A549 (cell line): ENCODE measurements at regions not wholly inside any gene's neighbourhood (a gene's known extent, or its start where the extent isn't known, plus 50 kb on each side); places are given as distances from the start of the nearest gene placed in this dataset.

ENCODE experiments used
- ATAC-seq, 2 experiments: fragments of 200-7000 bp in 1 of 2; fragments of >200 bp in 1 of 2; cut with Nextera tagmentation in 1 of 2; cut with Tn5 transposase in 1 of 2; 3 replicates each; pipeline versions ENCODE4 v1.8.0 to v1.9.1; 2018 to 2020; ENCODE audit warnings: mild to moderate bottlenecking in 1 of 2, moderate library complexity in 1 of 2
- CTCF ChIA-PET: fragments of 300-600 bp; sonication (Branson Sonifier 250); formaldehyde crosslinking; extraction: SDS; loops from one replicate; lab custom pipeline; 2021; ENCODE audit warnings: antibody characterized with exemption, inconsistent platforms; lab: Yijun Ruan, JAX
- POLR2A ChIA-PET: fragments of 350-600 bp; formaldehyde crosslinking; extraction: SDS; loops from one replicate; lab custom pipeline; 2021; ENCODE audit warnings: antibody characterized with exemption, inconsistent platforms; lab: Yijun Ruan, JAX
- DNase-seq, 2 experiments: peaks; one replicate each; pipeline versions ENCODE4 v3.0.0 to v3.0.0-alpha.2; 2011 to 2016; ENCODE audit warnings: low read depth in 1 of 2, low spot score in 1 of 2
- FAIRE-seq: peaks from 2 replicates; lab custom pipeline; 2011; peaks lifted over from hg19 to GRCh38; lab: Jason Lieb, UNC
- H3K27ac ChIP-seq, 2 experiments: fragments of >200 bp; sonication (Bioruptor Twin); formaldehyde crosslinking; 3 replicates each; pipeline ENCODE4 v1.5.1; 2016 to 2017
- H3K4me1 ChIP-seq: fragments of >200 bp; sonication (Bioruptor Twin); formaldehyde crosslinking; 3 replicates; pipeline ENCODE4 v1.6.1; 2016
- H3K4me2 ChIP-seq: fragments of >200 bp; sonication (Bioruptor Twin); formaldehyde crosslinking; 3 replicates; pipeline ENCODE4 v1.6.1; 2016
- H3K4me3 ChIP-seq: fragments of >200 bp; sonication (Bioruptor Twin); formaldehyde crosslinking; 3 replicates; pipeline ENCODE4 v1.5.1; 2016
- H3K9me3 ChIP-seq: fragments of >200 bp; sonication (Bioruptor Twin); formaldehyde crosslinking; 3 replicates; pipeline ENCODE4 v1.6.1; 2016
- CBX2 ChIP-seq: fragments of 200-600 bp; sonication (generic); IDR thresholded peaks from 2 replicates; pipeline ENCODE4 v1.6.1; 2016; ENCODE audit warnings: low read depth, mild to moderate bottlenecking, borderline replicate concordance
- CEBPB ChIP-seq, 2 experiments: fragments of >200 bp in 1 of 2; sonication (Bioruptor Twin) in 1 of 2; formaldehyde crosslinking in 1 of 2; IDR thresholded peaks; 2 replicates each; pipeline ENCODE4 v1.6.1; 2012 to 2016
- EHF ChIP-seq: fragments of 250-450 bp; sonication (Bioruptor Pico); IDR thresholded peaks from 2 replicates; pipeline ENCODE4 v1.5.0; 2020; ENCODE audit warnings: mild to moderate bottlenecking
- HOXA7 ChIP-seq: fragments of 250-450 bp; sonication (Bioruptor Pico); IDR thresholded peaks from 2 replicates; pipeline ENCODE4 v1.5.0; 2020; ENCODE audit warnings: mild to moderate bottlenecking, moderate library complexity
- HOXB5 ChIP-seq: fragments of 250-450 bp; sonication (Bioruptor Pico); IDR thresholded peaks from 2 replicates; pipeline ENCODE4 v1.5.0; 2020; ENCODE audit warnings: mild to moderate bottlenecking, moderate library complexity
- JUNB ChIP-seq: fragments of >200 bp; sonication (Bioruptor Twin); formaldehyde crosslinking; IDR thresholded peaks from 2 replicates; pipeline ENCODE4 v1.6.1; 2016
- KDM1A ChIP-seq: fragments of 200-600 bp; sonication (generic); IDR thresholded peaks from 2 replicates; pipeline ENCODE4 v1.6.1; 2016; ENCODE audit warnings: low read depth, mild to moderate bottlenecking
- NR3C1 ChIP-seq: fragments of >200 bp; sonication (Bioruptor Twin); formaldehyde crosslinking; IDR thresholded peaks from 3 replicates; pipeline ENCODE4 v1.6.1; 2017
- PHF8 ChIP-seq: fragments of 200-600 bp; sonication (generic); IDR thresholded peaks from 2 replicates; pipeline ENCODE4 v1.6.1; 2016; ENCODE audit warnings: low read depth, mild to moderate bottlenecking, antibody characterized with exemption, moderate library complexity, borderline replicate concordance
- RFX5 ChIP-seq: fragments of 450-650 bp; IDR thresholded peaks from 2 replicates; pipeline ENCODE4 v1.7.1; 2014; ENCODE audit warnings: antibody characterized with exemption, mild to moderate bottlenecking, moderate library complexity
- RNF2 ChIP-seq: fragments of 200-600 bp; sonication (generic); IDR thresholded peaks from 2 replicates; pipeline ENCODE4 v1.6.1; 2016; ENCODE audit warnings: low read depth, mild to moderate bottlenecking, antibody characterized with exemption, moderate library complexity, borderline replicate concordance
- SREBF2 ChIP-seq: fragments of 450-650 bp; IDR thresholded peaks from 2 replicates; pipeline ENCODE4 v1.6.1; 2014; ENCODE audit warnings: mild to moderate bottlenecking, moderate library complexity
- TFCP2L1 ChIP-seq: fragments of 250-450 bp; sonication (Bioruptor Pico); IDR thresholded peaks from 2 replicates; pipeline ENCODE4 v1.5.0; 2021; ENCODE audit warnings: mild to moderate bottlenecking
- ZFP36 ChIP-seq: fragments of 450-650 bp; IDR thresholded peaks from 2 replicates; pipeline ENCODE4 v1.6.1; 2014; ENCODE audit warnings: borderline replicate concordance; ENCODE audit not compliant: partially characterized antibody
- WGBS: methylation state at CpG from one replicate; pipeline ENCODE4 v1.1.6; 2017; ENCODE audit errors: missing lambda C conversion rate; 5-methylcytosine and 5-hydroxymethylcytosine counted together
- TF ChIP-seq, protein P1 (sequence below): fragments of 200-600 bp; sonication (generic); IDR thresholded peaks from 2 replicates; pipeline ENCODE4 v1.6.1; 2016; ENCODE audit warnings: antibody characterized with exemption, mild to moderate bottlenecking, moderate library complexity
- TF ChIP-seq, protein P2 (sequence below): fragments of 250-450 bp; sonication (Bioruptor Pico); IDR thresholded peaks from 2 replicates; pipeline ENCODE4 v1.5.0; 2021; ENCODE audit warnings: mild to moderate bottlenecking, moderate library complexity, borderline replicate concordance
- TF ChIP-seq, protein P3 (sequence below): IDR thresholded peaks from 2 replicates; pipeline ENCODE4 v1.6.1; 2012

DNA sequence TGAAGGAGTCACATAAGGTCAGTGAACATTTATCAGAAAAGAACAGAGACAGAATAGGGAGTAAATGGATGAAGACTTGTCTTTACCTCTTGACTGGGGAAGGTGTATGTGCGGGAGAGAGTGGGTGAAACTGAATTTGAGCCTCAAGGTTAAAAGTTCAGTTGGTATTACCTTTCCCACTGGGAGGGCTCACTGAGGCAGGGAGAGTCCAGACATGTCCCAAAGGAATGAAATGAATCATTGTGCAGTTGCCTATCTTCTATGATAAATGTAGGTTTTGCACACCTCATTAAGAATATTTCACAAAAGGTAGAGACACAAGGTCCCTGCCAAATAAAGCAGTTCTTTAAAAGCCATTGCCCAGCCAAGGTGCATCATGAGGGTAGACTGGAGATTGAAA, 105.2 kb downstream of the KCNA5 start:
- no peaks in the 10 kb centered on the region for H3K4me1 ChIP-seq
- no peaks in the 10 kb centered on the region for H3K9me3 ChIP-seq
- FAIRE-seq (no peak), ATAC-seq (no peak), DNase-seq (no peak)
- WGBS = 0% methylated on average over 1 of the region's 1 CpG
- H3K4me2 ChIP-seq = no peak overlapping the region
- TF ChIP-seq SREBF2 = no peak
- no peak for TF ChIP-seq TFCP2L1
- no peak for TF ChIP-seq HOXB5 (CRISPR knock-in tag)
- TF ChIP-seq, protein P1, sequence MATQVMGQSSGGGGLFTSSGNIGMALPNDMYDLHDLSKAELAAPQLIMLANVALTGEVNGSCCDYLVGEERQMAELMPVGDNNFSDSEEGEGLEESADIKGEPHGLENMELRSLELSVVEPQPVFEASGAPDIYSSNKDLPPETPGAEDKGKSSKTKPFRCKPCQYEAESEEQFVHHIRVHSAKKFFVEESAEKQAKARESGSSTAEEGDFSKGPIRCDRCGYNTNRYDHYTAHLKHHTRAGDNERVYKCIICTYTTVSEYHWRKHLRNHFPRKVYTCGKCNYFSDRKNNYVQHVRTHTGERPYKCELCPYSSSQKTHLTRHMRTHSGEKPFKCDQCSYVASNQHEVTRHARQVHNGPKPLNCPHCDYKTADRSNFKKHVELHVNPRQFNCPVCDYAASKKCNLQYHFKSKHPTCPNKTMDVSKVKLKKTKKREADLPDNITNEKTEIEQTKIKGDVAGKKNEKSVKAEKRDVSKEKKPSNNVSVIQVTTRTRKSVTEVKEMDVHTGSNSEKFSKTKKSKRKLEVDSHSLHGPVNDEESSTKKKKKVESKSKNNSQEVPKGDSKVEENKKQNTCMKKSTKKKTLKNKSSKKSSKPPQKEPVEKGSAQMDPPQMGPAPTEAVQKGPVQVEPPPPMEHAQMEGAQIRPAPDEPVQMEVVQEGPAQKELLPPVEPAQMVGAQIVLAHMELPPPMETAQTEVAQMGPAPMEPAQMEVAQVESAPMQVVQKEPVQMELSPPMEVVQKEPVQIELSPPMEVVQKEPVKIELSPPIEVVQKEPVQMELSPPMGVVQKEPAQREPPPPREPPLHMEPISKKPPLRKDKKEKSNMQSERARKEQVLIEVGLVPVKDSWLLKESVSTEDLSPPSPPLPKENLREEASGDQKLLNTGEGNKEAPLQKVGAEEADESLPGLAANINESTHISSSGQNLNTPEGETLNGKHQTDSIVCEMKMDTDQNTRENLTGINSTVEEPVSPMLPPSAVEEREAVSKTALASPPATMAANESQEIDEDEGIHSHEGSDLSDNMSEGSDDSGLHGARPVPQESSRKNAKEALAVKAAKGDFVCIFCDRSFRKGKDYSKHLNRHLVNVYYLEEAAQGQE = no peak
- no peak for TF ChIP-seq HOXA7 (CRISPR knock-in tag)
- TF ChIP-seq CEBPB (IDR thresholded peaks at IDR 0.05) = no peak
- TF ChIP-seq, protein P2, sequence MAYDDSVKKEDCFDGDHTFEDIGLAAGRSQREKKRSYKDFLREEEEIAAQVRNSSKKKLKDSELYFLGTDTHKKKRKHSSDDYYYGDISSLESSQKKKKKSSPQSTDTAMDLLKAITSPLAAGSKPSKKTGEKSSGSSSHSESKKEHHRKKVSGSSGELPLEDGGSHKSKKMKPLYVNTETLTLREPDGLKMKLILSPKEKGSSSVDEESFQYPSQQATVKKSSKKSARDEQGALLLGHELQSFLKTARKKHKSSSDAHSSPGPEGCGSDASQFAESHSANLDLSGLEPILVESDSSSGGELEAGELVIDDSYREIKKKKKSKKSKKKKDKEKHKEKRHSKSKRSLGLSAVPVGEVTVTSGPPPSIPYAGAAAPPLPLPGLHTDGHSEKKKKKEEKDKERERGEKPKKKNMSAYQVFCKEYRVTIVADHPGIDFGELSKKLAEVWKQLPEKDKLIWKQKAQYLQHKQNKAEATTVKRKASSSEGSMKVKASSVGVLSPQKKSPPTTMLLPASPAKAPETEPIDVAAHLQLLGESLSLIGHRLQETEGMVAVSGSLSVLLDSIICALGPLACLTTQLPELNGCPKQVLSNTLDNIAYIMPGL (CRISPR knock-in tag) = no peak
- H3K27ac ChIP-seq = no peak overlapping the region
- ChIA-PET POLR2A (no interaction called here), CTCF (interaction anchor here (1.1 kb wide), 1 partner anchor 22 kb away, joined by 3 read pairs; no protein-coding TSS in a partner anchor)
- no peak overlapping the region for H3K4me3 ChIP-seq

DNA sequence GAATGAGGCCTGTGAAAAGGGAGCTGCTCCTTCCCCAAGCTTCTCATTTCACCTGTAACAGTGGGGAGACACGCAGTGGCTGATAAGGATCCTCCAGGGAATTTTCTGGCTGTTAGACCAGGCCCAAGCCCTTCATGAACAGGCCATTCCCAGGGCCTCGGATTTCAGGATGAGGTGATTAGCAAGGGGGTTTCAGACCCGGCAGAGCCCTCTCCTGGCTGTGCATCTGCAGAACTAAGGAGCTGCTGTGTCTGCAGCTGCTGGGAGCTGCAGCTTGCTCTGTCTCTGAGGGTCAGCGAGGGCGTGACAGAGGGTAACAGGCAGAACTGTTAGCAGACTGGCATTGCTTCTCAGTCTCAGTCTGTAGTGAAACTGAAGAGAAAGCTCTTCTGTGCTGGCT, 110.4 kb downstream of the KCNA5 start:
- TF ChIP-seq KDM1A = no peak
- TF ChIP-seq PHF8 = no peak
- TF ChIP-seq CBX2 = no peak
- no peak for TF ChIP-seq HOXB5 (CRISPR knock-in tag)
- TF ChIP-seq RNF2 = no peak
- no peak for TF ChIP-seq NR3C1
- no peak for TF ChIP-seq ZFP36
- no peak for TF ChIP-seq RFX5
- TF ChIP-seq EHF (CRISPR knock-in tag) = no peak
- TF ChIP-seq, protein P1 = no peak
- TF ChIP-seq, protein P3, sequence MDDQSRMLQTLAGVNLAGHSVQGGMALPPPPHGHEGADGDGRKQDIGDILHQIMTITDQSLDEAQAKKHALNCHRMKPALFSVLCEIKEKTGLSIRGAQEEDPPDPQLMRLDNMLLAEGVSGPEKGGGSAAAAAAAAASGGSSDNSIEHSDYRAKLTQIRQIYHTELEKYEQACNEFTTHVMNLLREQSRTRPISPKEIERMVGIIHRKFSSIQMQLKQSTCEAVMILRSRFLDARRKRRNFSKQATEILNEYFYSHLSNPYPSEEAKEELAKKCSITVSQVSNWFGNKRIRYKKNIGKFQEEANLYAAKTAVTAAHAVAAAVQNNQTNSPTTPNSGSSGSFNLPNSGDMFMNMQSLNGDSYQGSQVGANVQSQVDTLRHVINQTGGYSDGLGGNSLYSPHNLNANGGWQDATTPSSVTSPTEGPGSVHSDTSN = no peak
- TF ChIP-seq JUNB = no peak
- Histone ChIP-seq H3K4me1 (no peaks in the 10 kb centered on the region), H3K9me3 (no peaks in the 10 kb centered on the region), H3K4me3 (no peak overlapping the region), H3K4me2 (no peak overlapping the region), H3K27ac (no peak overlapping the region)
- POLR2A ChIA-PET = no interaction called here
- CTCF ChIA-PET = interaction anchor here (1.0 kb wide), 1 partner anchor 9 kb away, joined by 3 read pairs; no protein-coding TSS in a partner anchor
- DNase-seq = no peak
- FAIRE-seq = no peak
- 7% methylated on average over 5 of the region's 5 CpGs for WGBS
- ATAC-seq = no peak
